AG04450 (cell line): ENCODE measurements at regions not wholly inside any gene's neighbourhood (a gene's known extent, or its start where the extent isn't known, plus 50 kb on each side); places are given as distances from the start of the nearest gene placed in this dataset.

Experiments used
- CTCF ChIA-PET: fragments of 300-600, 350-600 bp; formaldehyde crosslinking; extraction: SDS; loops from one replicate; lab custom pipeline; 2022; ENCODE audit warnings: antibody characterized with exemption, inconsistent platforms; lab: Charles Lee
- POLR2A ChIA-PET: fragments of 350-600 bp; formaldehyde crosslinking; extraction: SDS; loops from one replicate; lab custom pipeline; 2021; ENCODE audit warnings: antibody characterized with exemption, inconsistent platforms; lab: Yijun Ruan, JAX
- DNase-seq: peaks from one replicate; pipeline ENCODE4 v3.0.0-alpha.2; 2011; ENCODE audit warnings: low read depth, low spot score
- H3K27ac ChIP-seq: one replicate; pipeline ENCODE4 v1.5.1; 2012; ENCODE audit warnings: low read depth, low read length, control low read depth
- H3K27me3 ChIP-seq: one replicate; pipeline ENCODE4 v1.6.0; 2012; ENCODE audit warnings: low read length; ENCODE audit not compliant: control insufficient read depth, insufficient read depth
- H3K4me3 ChIP-seq: 2 replicates; pipeline ENCODE4 v1.5.1; 2011; ENCODE audit warnings: mild to moderate bottlenecking, low read depth, low read length, control low read depth
- H3K9me3 ChIP-seq: 2 replicates; pipeline ENCODE4 v1.5.1; 2012; ENCODE audit warnings: low read length; ENCODE audit not compliant: control insufficient read depth, insufficient read depth
- CTCF ChIP-seq: IDR thresholded peaks from 2 replicates; pipeline ENCODE4 v1.5.1; 2011; ENCODE audit warnings: low read depth, low read length, control low read depth, inconsistent platforms

DNA sequence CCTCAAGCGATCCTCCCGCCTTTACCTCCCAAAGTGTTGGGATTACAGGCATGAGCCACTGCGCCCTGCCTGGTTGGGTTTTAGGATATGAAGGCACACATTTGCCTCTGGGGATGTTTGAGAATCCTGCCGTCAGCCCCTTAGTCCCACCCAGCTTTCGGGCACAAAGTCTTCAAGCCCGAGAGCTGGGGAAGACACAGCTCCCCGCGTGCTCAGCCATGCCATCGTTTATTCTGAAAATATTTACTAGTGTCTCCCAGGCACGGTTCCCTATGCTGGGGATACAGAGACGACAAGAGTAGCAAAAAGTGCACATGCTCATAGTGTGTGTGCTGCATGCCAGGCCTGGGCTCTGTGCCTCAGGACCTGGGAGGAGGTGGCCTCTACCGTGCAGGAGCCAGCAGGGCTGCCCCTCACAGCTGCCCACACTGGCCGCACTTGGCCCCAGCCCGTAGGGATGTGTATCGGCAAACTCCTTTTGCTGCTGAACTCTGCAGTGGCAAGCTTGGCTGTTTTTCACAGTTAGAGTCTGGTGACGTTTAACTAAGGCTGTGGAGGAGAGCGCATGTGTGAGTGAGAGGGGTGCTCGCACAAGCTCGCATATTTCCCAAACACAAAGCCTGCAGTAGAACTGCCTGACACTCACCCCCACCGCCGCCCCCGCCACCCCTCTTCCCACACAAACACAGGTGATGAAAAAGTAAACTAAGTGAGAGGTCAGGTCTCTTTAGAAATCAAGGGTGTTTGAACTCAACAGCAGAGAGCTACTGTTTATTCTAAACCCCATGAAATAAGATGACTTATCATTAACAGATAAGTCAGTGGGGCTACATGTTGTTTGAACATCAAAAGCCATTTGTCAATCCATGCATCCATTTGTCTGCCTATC is 266.4 kb downstream of the MRTFB start:
- no peak for DNase-seq
- Histone ChIP-seq H3K27me3 (no peaks in the 10 kb centered on the region), H3K9me3 (no peaks in the 10 kb centered on the region; the same call in 1 of the 2 replicates), H3K4me3 (peak overlapping the region; percentile 38), H3K27ac (no peak overlapping the region)
- ChIA-PET CTCF (no interaction called here), POLR2A (interaction anchor here (0.6 to 0.9 kb wide), 2 partner anchors 25 to 37 kb away, joined by 3 read pairs; no protein-coding TSS in a partner anchor)
- TF ChIP-seq CTCF, result no peak

DNA sequence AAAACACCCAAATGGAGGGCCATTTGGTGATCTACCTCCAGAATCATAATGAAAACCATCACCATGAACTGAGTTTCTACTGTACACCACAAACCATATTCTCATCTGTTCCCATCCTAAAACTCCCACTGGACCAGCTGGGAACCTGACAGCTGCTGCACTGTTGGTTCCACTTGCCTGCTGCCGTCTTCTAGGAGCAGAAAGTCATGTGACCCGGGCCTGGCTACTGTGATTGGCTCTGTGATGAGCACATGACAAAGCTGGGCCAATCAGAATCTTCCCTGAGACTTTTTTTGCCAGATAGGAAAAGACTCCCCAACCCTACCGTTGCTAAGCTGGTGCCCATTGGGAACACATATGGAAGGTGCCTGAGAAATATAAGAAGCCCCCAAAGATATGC is 264.2 kb downstream of the MRTFB start:
- POLR2A ChIA-PET, result no interaction called here
- H3K4me3 ChIP-seq, result no peak overlapping the region
- no peaks in the 10 kb centered on the region for H3K27me3 ChIP-seq
- no peak for TF ChIP-seq CTCF
- CTCF ChIA-PET, result no interaction called here
- no peak for DNase-seq
- no peak overlapping the region for H3K27ac ChIP-seq
- H3K9me3 ChIP-seq, result no peaks in the 10 kb centered on the region; the same call in 1 of the 2 replicates

DNA sequence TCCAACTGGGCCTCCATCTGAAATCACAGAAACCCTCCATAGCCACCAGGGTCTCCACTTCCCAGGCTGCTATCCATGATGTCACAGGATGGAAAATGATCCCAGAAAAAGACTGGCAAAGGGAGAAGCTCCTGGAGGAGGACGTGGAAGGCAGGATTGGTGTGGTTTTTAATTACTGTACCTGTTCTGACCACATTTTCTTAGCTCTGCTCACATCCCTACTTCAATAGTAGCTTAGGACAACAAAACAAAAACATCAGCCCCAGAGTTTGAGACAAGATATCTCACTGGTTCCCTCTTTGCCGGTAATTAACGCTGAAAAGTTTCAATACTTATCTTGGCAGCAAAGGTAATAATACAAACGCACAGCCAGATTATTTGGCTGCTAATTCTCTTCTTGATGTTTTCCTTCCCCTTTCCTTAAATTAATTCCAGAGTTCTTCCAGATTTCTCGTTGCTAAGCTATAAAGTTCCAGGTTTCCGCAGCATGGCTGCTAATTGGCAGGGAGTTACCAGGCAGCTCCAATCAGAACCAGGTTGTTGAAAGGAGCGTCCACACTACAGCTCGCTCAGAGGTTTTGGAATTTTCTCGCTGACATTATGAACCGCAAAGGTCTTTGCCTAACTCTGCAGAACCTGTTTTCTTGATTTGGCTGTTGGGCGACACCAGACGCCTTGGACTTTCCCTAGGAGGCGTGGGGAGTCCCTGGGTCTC is 263.4 kb downstream of the MRTFB start:
- Histone ChIP-seq H3K4me3 (no peak overlapping the region), H3K27me3 (no peaks in the 10 kb centered on the region), H3K27ac (no peak overlapping the region), H3K9me3 (no peaks in the 10 kb centered on the region; the same call in 1 of the 2 replicates)
- CTCF ChIA-PET, result no interaction called here
- no peak for DNase-seq
- TF ChIP-seq CTCF, result no peak
- POLR2A ChIA-PET, result no interaction called here

GRCh38 chr16:14333361-14333760 is 262.2 kb downstream of the MRTFB start:
- TF ChIP-seq CTCF, result no peak
- Histone ChIP-seq H3K9me3 (no peaks in the 10 kb centered on the region; the same call in 1 of the 2 replicates), H3K27ac (no peak overlapping the region), H3K27me3 (no peaks in the 10 kb centered on the region), H3K4me3 (no peak overlapping the region)
- ChIA-PET CTCF (no interaction called here), POLR2A (no interaction called here)
- DNase-seq, result no peak

DNA sequence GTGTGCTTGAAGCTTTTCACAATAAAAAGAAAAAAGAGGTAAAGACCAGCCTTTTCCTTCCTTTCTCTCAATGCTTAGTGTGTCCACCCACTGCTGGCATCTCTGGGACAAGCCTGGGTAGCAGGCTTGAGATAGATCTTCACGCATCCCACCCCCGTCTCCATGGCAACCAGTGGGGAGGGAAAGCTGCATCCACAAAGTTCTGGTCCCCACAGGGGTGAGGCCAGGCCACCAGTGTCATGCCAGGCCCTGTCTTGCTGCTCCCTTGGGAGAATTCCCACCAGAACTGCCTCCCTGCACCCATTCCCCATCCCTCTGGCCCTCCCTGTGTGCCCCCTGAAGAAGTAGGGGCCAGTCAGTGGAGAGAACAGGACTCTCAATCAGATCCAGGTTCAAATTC is 259.9 kb downstream of the MRTFB start:
- ChIA-PET CTCF (no interaction called here), POLR2A (no interaction called here)
- no peak for DNase-seq
- H3K9me3 ChIP-seq, result peaks cover 4% of the 10 kb centered on the region; the same call in 1 of the 2 replicates
- TF ChIP-seq CTCF, result no peak
- H3K27me3 ChIP-seq, result no peaks in the 10 kb centered on the region
- H3K27ac ChIP-seq, result no peak overlapping the region
- no peak overlapping the region for H3K4me3 ChIP-seq
